HG02884 (cell line): ENCODE measurements at regions not wholly inside any gene's neighbourhood (a gene's known extent, or its start where the extent isn't known, plus 50 kb on each side); places are given as distances from the start of the nearest gene placed in this dataset.
A peak's percentile ranks its signal among the peaks of the same experiment; 100 is the strongest.
"Not testable (repeated sequence)": the region's sequence is repeated elsewhere in the genome, so short reads cannot be mapped to it uniquely, and the experiment has no call there.

Source experiments
- ATAC-seq: cut with Tn5 transposase; IDR thresholded peaks from one replicate; pipeline ENCODE4 v1.9.1; 2021; ENCODE audit warnings: mild to moderate bottlenecking, moderate library complexity; ENCODE audit not compliant: unreplicated experiment

GRCh38 chr2:113386780-113387433, 50.6 kb upstream of the ZNG1B start:
- ATAC-seq, result not testable (repeated sequence)

- not testable (repeated sequence) for ATAC-seq
These were observed 57.9 kb upstream of the ZNG1B start for GRCh38 chr2:113379621-113380020.

DNA sequence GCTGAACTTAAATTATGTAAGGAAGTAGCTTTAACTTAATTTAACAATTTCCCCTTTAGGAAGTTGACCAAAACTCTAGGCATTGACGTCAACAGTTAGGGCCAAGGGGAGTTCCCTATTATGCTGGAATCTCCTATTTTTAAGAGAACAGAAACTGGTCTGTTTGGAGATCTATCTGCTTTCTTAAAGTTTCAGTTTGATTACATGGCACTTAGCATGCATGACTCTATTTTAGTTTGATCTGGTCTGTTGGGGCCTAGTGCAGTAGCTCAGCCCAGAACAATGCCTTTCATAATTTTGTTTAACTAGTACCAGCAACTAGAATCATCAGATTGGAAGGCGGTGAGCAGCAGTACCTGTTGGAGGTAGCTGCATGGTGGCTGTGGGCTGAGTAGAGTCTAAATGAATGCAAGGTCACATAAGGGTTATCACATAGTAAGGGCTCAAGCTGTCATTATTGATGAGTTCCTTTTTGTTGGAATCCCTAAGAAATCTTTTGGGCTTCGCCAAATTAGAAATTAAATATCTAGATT, 60.5 kb upstream of the ZNG1B start:
- peak; percentile 88 for ATAC-seq

DNA sequence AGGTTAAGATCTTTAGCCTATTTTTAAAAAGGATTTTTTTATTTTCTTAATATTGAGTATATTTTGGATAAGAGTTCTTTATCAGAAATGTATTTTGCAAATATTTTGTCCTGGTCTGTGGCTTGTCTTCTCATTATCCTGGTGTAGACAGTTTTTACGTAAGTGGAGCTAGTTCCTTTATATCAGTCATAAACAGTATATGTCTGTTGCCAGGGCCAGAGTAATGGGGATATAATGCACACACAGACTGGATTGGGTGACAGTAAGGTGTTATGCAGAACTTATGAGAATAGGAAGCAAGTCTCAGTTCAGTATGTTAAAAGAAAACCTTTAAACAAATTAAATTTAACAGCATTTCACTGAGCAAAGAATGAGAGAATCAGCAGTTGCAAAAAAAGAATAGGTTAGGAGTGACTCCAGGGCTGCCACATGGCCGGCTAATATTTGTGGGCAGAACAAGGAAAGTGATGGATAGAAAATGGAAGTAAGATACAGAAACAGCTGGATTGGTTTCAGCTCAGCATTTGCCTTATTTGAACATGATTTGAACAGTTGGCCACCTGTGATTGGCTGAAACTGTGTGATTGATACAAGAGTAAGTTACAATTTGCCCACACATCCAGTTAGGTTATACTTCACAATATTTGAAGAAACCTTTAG, 61.1 kb upstream of the ZNG1B start:
- peak; percentile 34 for ATAC-seq

DNA sequence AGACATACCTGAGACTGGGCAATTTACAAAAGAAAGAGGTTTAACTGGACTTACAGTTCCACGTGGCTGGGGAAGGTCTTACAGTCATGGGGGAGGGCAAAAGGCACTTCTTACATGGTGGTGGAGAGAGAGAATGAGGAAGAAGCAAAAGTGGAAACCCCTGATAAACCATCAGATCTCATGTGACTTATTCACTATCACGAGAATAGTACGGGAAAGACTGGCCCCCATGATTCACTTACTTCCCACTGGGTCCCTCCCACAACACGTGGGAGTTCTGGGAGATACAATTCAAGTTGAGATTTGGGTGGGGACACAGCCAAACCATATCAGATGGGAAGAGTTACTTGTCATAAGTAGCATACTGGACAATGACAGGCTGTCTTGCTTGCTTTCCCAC, 62.6 kb upstream of the ZNG1B start:
- ATAC-seq, result not testable (repeated sequence)

DNA sequence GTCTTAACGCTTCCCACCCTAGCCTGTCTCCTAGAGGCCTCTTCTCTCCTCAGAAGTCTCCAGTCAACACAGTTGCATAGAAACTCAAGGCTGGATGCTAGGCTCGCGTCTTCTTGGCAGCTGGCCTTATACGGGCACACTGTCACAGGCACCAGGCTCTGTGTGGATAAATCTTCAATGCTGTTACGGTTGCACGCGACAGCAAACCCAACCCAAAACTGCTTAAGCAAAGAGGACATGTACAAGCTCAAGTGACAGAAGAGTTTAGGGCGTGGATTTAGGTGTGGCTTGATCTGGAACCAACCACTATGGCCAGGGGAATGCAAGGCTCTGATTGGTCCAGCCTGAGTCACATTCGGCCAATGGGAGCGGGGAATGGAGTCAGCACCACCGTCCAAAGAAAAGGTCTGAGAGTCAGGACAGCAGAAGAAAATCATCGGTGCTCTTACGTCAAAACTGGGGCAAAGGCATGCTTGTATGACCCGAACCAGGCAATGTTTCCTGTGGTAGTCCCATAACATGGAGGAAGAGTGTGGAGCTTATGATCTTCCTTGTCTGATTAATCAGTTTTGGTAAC, 65.1 kb upstream of the ZNG1B start:
- not testable (repeated sequence) for ATAC-seq

- no peak for ATAC-seq
These were observed 66.9 kb upstream of the ZNG1B start for GRCh38 chr2:113370478-113371091.

DNA sequence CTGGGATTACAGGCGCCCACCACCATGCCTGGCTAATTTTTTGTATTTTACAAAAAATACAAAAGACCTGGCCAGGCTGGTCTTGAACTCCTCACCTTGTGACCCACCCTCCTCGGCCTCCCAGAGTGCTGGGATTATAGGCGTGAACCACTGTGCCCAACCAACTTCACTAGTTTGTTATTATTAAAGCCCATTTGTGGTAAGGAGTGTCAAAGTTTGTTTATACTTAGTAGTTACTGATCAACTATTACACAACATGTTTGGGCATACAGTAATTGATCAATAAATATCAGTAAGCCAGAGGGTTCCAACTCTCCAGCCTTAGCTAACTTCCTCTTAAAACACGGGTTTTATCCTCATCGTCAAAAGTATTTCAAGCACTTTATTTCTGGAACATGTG, 67.5 kb upstream of the ZNG1B start:
- no peak for ATAC-seq

- ATAC-seq, result not testable (repeated sequence)
These were observed 68.9 kb upstream of the ZNG1B start for GRCh38 chr2:113368581-113368980.

GRCh38 chr2:113366821-113367220, 70.7 kb upstream of the ZNG1B start:
- not testable (repeated sequence) for ATAC-seq

DNA sequence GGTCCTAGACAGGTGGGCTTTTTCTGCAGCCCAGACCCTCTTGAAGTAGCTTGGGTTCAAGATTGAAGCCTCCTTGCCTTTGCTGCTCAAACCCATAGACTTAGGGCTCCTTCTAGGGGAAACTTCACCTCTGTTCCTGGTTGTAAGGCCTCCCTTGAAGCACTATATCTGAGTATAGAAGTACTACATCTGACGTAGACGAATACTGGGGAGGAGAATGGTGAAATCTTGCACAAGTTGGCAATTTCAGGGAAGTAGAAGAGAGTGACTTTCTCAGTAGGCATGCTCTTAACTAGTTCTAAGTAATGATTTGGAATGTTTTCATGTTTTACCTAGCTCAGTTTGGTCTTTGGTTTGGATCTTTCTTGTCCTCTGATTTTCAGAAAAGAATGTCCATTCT, 71.7 kb upstream of the ZNG1B start:
- ATAC-seq, result not testable (repeated sequence)

DNA sequence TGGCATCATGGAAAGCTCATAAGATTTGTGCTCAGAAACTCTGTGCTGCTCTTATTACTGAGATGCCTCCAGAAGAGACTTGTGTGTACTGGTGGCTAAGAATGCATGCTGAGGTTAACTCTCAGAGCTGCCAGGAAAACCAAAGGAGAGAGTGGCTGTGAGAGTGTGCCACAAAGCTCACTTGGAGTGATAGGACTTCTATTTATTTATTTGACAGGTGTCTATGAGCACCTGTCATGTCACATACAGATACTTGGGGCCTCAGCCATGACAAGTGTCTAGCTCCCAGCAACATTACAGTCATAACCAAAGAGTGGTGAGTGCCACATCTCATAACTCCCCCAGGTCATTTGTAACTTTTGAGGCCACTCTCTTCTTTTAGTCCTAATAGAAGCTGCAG, 72.2 kb upstream of the ZNG1B start:
- not testable (repeated sequence) for ATAC-seq

GRCh38 chr2:113361051-113361450, 76.4 kb upstream of the ZNG1B start:
- ATAC-seq, result no peak

- ATAC-seq, result no peak
These were observed 78.3 kb upstream of the PAX8 start for GRCh38 chr2:113357071-113357470.

DNA sequence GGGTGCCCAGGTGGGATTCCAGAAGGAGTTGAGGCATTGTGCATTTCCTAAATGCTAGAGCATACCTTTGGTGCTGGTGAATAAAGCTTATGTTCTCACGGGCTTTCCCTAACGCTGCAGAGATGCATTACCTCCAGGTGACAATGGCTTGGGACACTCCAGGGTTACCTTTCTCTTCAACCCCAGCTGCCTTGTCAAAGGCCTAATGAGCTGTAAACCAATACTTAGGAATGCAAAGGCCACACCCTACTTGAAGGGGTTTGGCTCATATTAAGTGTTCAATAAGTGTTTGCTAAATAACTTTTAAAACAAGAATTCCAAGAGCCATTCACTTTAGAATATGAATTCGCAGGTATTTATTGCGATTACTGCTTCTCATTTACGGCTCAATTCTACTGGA, 77.6 kb upstream of the PAX8 start:
- not testable (repeated sequence) for ATAC-seq

DNA sequence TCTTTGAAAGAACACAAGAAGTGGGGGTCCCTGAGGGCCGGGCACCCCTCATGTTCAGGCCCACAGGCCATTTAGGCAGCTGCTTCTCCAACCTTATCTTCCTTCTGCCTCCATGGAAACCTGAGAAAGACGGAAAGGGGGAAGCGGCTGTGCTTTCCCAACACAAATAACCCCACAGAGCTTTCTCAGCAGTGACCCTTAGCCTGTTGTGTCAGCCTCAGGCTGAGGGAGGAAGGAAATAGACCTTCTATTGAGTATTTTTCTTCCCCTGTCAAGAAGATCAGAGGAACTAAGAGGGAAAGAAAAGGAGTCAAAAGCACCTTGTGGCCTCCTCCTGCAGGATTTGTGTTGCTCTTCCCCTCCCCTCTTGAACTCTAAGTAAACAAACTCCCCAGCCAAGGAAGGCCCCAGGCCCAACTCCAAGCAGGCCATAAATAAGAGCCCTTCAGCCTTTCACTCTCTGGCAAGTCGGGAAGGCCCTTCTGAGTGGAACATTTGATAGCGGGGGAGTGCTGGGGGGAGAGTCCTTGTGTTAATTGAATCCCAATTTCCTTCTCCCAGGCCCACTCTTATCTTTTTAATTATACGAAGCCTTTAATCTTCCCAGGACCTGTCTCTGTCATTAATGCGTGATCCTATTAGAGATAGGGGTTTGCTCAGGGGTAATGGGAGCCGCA, 76.8 kb upstream of the PAX8 start:
- not testable (repeated sequence) for ATAC-seq

DNA sequence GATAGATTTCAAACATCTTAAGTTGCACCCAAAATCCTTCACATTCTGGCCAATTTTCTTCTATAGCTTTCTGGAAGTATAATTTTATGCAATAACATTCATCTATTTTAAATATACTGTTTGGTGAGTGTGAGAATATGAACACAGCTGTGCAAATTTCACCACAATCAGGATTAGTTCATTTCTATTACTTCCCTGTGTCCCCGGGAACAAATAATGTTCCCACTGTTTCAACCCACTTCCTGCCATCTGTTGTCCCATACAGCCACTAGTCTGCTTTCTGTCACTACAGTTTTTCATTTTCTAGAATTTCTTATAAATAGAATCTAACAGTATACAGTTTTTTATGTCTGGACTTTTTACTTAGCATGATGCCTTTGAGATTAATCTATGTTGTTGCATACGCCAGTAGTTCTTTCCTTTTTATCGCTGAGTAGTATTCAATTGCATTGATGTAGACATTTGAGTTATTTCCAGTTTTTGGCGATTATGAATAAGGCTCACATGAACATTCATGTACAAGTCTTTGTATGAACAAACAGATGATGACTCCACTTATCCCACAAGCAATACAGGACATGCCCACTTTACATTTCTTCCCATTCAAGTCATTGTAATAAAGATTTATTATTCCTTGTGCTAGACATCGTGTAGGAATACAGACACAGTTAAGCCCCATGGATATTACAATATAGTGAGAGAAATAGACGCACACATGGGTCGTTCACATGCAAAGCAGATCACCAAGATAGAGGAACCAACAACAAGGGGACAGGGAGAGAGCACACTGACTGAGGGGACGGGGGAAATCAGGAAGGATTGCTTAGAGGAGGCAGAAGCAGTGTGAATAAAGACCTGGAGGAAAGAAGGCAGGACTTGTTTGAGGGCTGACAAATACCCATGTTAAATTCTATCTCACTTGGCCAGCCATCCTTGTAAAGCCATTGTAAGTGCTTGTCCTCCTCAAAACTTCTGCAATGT, 72.9 kb upstream of the PAX8 start:
- no peak for ATAC-seq

GRCh38 chr2:113343800-113344199, 65.1 kb upstream of the PAX8 start:
- ATAC-seq, result not testable (repeated sequence)

DNA sequence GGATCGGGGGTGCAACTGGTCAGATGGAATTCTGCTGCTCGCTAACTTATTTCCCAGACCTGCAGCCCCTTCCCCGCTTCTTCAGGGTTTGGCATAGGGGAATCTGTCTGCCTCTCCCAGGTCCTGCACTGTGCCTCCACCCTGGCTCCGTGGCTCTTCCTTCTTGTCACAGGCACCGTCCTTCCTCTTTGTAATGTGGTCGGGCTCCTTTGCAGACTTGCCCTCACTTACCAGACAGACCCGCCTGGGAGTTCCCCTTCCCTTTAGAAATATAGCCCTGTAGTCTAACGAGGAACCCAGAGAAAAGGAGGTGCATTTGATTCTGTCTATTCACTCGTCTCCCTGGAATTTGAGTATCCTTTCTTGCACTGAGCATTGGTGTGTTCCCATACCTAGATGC, 63.9 kb upstream of the PAX8 start:
- ATAC-seq, result no peak

- not testable (repeated sequence) for ATAC-seq
These were observed 63.1 kb upstream of the PAX8 start for GRCh38 chr2:113341870-113342253.
